GM12878 (cell line): ENCODE measurements at regions not wholly inside any gene's neighbourhood (a gene's known extent, or its start where the extent isn't known, plus 50 kb on each side); places are given as distances from the start of the nearest gene placed in this dataset.
"Not testable (repeated sequence)": the region's sequence is repeated elsewhere in the genome, so short reads cannot be mapped to it uniquely, and the experiment has no call there.

Experiments
- ATAC-seq: fragments of 200-7000 bp; cut with Tn5 transposase; 3 replicates; pipeline ENCODE4 v1.9.1; 2020; ENCODE audit warnings: mild to moderate bottlenecking, moderate library complexity
- BruUV-seq: library from RNA; stranded (reverse); fragments of 400-500 nt; replicated peaks from 2 replicates; lab custom pipeline; 2021; lab: Mats Ljungman, UMichigan
- CTCF ChIA-PET: fragments of 300-600 bp; sonication (Branson Sonifier 250); formaldehyde crosslinking; extraction: SDS; loops from one replicate; lab custom pipeline; 2021; ENCODE audit warnings: inconsistent platforms; lab: Yijun Ruan, JAX
- POLR2A ChIA-PET: fragments of 350-600 bp; formaldehyde crosslinking; extraction: SDS; loops from one replicate; lab custom pipeline; 2021; ENCODE audit warnings: inconsistent platforms; lab: Charles Lee
- RAD21 ChIA-PET: fragments of 300-600 bp; sonication (Branson Sonifier 250); formaldehyde crosslinking; loops from one replicate; lab custom pipeline; 2023; ENCODE audit warnings: antibody characterized with exemption; ENCODE audit not compliant: unreplicated experiment; lab: Charles Lee
- SMC1A ChIA-PET: fragments of 300-600 bp; sonication (Branson Sonifier 250); formaldehyde crosslinking; loops from one replicate; lab custom pipeline; 2023; ENCODE audit not compliant: unreplicated experiment, uncharacterized antibody; lab: Charles Lee
- DNase-seq: peaks from one replicate; pipeline ENCODE4 v3.0.0-alpha.2; 2011; ENCODE audit warnings: low read depth, low spot score
- FAIRE-seq: peaks from 3 replicates; lab custom pipeline; 2011; peaks lifted over from hg19 to GRCh38; lab: Jason Lieb, UNC
- H2AFZ ChIP-seq: 2 replicates; pipeline ENCODE4 v1.6.0; 2011; ENCODE audit warnings: low read depth, low read length, control low read depth; ENCODE audit not compliant: control insufficient read depth
- H3K27ac ChIP-seq: 2 replicates; pipeline ENCODE4 v1.5.1; 2011; ENCODE audit warnings: control low read depth; ENCODE audit not compliant: control insufficient read depth, insufficient read depth
- H3K27me3 ChIP-seq, 2 experiments: replicated peaks in 1 of 2; 2 replicates each; pipeline versions ENCODE4 v1.6.0 to v1.6.1; 2011; ENCODE audit warnings: low read length in 1 of 2; ENCODE audit not compliant: control insufficient read depth in 2 of 2, insufficient read depth in 2 of 2
- H3K36me3 ChIP-seq, 2 experiments: 2 replicates each; pipeline ENCODE4 v1.5.1; 2011; ENCODE audit warnings: low read length in 1 of 2; ENCODE audit not compliant: control insufficient read depth in 2 of 2, insufficient read depth in 2 of 2
- H3K4me1 ChIP-seq: 2 replicates; pipeline ENCODE4 v1.6.1; 2011; ENCODE audit warnings: mild to moderate bottlenecking, low read length, moderate library complexity, mixed read lengths; ENCODE audit not compliant: control insufficient read depth, insufficient read depth
- H3K4me2 ChIP-seq: 2 replicates; pipeline ENCODE4 v1.6.0; 2011; ENCODE audit warnings: control low read depth; ENCODE audit not compliant: control insufficient read depth, insufficient read depth
- H3K4me3 ChIP-seq: fragments of 200-600 bp; sonication (generic); 2 replicates; pipeline ENCODE4 v1.5.1; 2016
- H3K79me2 ChIP-seq: 2 replicates; pipeline ENCODE4 v1.6.0; 2011; ENCODE audit warnings: low read length; ENCODE audit not compliant: control insufficient read depth, insufficient read depth
- H3K9ac ChIP-seq: 2 replicates; pipeline ENCODE4 v1.8.0; 2011; ENCODE audit warnings: low read length, control low read depth, mixed read lengths; ENCODE audit not compliant: control insufficient read depth, insufficient read depth
- H3K9me3 ChIP-seq: replicated peaks from 3 replicates; pipeline ENCODE4 v1.5.1; 2011; ENCODE audit warnings: mild to moderate bottlenecking, low read length; ENCODE audit not compliant: control insufficient read depth, insufficient read depth
- H4K20me1 ChIP-seq: 2 replicates; pipeline ENCODE4 v1.6.0; 2011; ENCODE audit not compliant: control insufficient read depth, insufficient read depth
- FOXK2 ChIP-seq: fragments of 450-650 bp; IDR thresholded peaks from 2 replicates; pipeline ENCODE4 v1.6.1; 2017; ENCODE audit warnings: mild to moderate bottlenecking, moderate library complexity
- PKNOX1 ChIP-seq: fragments of 450-650 bp; IDR thresholded peaks from 2 replicates; pipeline ENCODE4 v1.6.1; 2016; ENCODE audit warnings: mild to moderate bottlenecking
- TAF1 ChIP-seq: IDR thresholded peaks from 2 replicates; pipeline ENCODE4 v1.6.1; 2011; ENCODE audit warnings: mild to moderate bottlenecking, low read depth, low read length, borderline replicate concordance
- WGBS: methylation state at CpG from one replicate; pipeline ENCODE4 v1.1.6; 2016; ENCODE audit warnings: low lambda C conversion rate; ENCODE audit not compliant: insufficient replicate concordance, insufficient coverage; ENCODE audit errors: missing lambda C conversion rate; 5-methylcytosine and 5-hydroxymethylcytosine counted together
- in situ Hi-C: fragments of 300-500 bp; cut with MboI; formaldehyde crosslinking; loops from 9 replicates; pipeline ENCODE4 v1.14.3; 2018; ENCODE audit warnings: mixed read lengths
- intact Hi-C: fragments of 100-400 bp; cut with micrococcal nuclease; formaldehyde crosslinking; loops from one replicate; pipeline ENCODE4 v1.14.2; 2022; ENCODE audit not compliant: unreplicated experiment

- 20% methylated on average over 2 of the region's 2 CpGs for WGBS
- no peak for FAIRE-seq
- intact Hi-C loops, result loop anchor here (10.0 kb wide), 1 partner anchor 61 kb away; no protein-coding TSS in a partner anchor
These were observed 212.0 kb downstream of the MINAR1 start for GRCh38 chr15:79644091-79644490.

GRCh38 chr15:79652972-79653371, 220.8 kb downstream of the MINAR1 start:
- H3K79me2 ChIP-seq, RAD21 ChIA-PET, ATAC-seq, H3K9ac ChIP-seq, CTCF ChIA-PET, POLR2A ChIA-PET, H3K27ac ChIP-seq, H3K36me3 ChIP-seq, H3K4me1 ChIP-seq, H3K4me2 ChIP-seq, H3K9me3 ChIP-seq, DNase-seq, in situ Hi-C loops, H4K20me1 ChIP-seq, H3K27me3 ChIP-seq, H2AFZ ChIP-seq, H3K4me3 ChIP-seq, FAIRE-seq, BruUV-seq, intact Hi-C loops: not testable (repeated sequence)
- SMC1A ChIA-PET, result interaction anchor here (0.6 kb wide), 1 partner anchor 143 kb away, joined by 3 read pairs; no protein-coding TSS in a partner anchor

More at GRCh38 chr15:79644091-79644490, 212.0 kb downstream of the MINAR1 start:
- ATAC-seq (no peak), DNase-seq (no peak)
- in situ Hi-C loops, result no loop called here
- H3K27me3 ChIP-seq, result no peaks in the 10 kb centered on the region
- H3K4me3 ChIP-seq, result no peak overlapping the region
- no peak overlapping the region for H3K4me2 ChIP-seq
- ChIA-PET CTCF (no interaction called here), POLR2A (no interaction called here), SMC1A (no interaction called here), RAD21 (no interaction called here)
- TF ChIP-seq TAF1, result no peak
- TF ChIP-seq PKNOX1, result no peak
- no peak for TF ChIP-seq FOXK2
- H4K20me1 ChIP-seq, result no peaks in the 10 kb centered on the region
- H3K79me2 ChIP-seq, result no peaks in the 10 kb centered on the region
- no peaks in the 10 kb centered on the region for H3K36me3 ChIP-seq
- no peak overlapping the region for H2AFZ ChIP-seq
- H3K27ac ChIP-seq, result no peak overlapping the region
- no TSS peak for BruUV-seq
- no peaks in the 10 kb centered on the region for H3K9me3 ChIP-seq
- no peaks in the 10 kb centered on the region for H3K4me1 ChIP-seq
- H3K9ac ChIP-seq, result no peak overlapping the region
